BJ (cell line): ENCODE measurements at regions not wholly inside any gene's neighbourhood (a gene's known extent, or its start where the extent isn't known, plus 50 kb on each side); places are given as distances from the start of the nearest gene placed in this dataset. TPM values are rescaled to one million over a fixed set of nuclear protein-coding genes. Genes with fewer than 3 reads are reported as not detected.

Experiments used
- CTCF ChIA-PET: fragments of 350-600 bp; formaldehyde crosslinking; extraction: SDS; loops from one replicate; lab custom pipeline; 2021; ENCODE audit warnings: antibody characterized with exemption, inconsistent platforms; lab: Yijun Ruan, JAX
- POLR2A ChIA-PET: fragments of 300-600 bp; sonication (Branson Sonifier 250); formaldehyde crosslinking; extraction: SDS; loops from one replicate; lab custom pipeline; 2021; ENCODE audit warnings: antibody characterized with exemption; lab: Charles Lee
- DNase-seq: peaks from one replicate; pipeline ENCODE4 v3.0.0-alpha.2; 2011; ENCODE audit warnings: low read depth
- H3K27me3 ChIP-seq: 2 replicates; pipeline ENCODE4 v1.6.0; 2011; ENCODE audit warnings: low read length; ENCODE audit not compliant: control insufficient read depth, insufficient read depth
- H3K36me3 ChIP-seq: 2 replicates; pipeline ENCODE4 v1.5.1; 2011; ENCODE audit warnings: low read length; ENCODE audit not compliant: control insufficient read depth, insufficient read depth
- H3K4me3 ChIP-seq: 2 replicates; pipeline ENCODE4 v1.5.1; 2011; ENCODE audit warnings: low read depth, mild to moderate bottlenecking, control low read depth, low read length
- small RNA-seq: library from RNA; depleted of rRNA; stranded (forward); fragments of <200 nt; gene quantifications from one replicate; pipeline ENCODE3, GENCODE V24; 2012; ENCODE audit warnings: low replicate concordance, low read depth; ENCODE audit not compliant: insufficient read length
- TF ChIP-seq, protein P1 (sequence below): IDR thresholded peaks from 2 replicates; pipeline ENCODE4 v1.5.1; 2011; ENCODE audit warnings: low read depth, mild to moderate bottlenecking, control low read depth, inconsistent platforms, low read length, moderate library complexity; ENCODE audit not compliant: insufficient read depth

- Histone ChIP-seq H3K4me3 (no peak overlapping the region), H3K27me3 (no peaks in the 10 kb centered on the region), H3K36me3 (no peaks in the 10 kb centered on the region)
- DNase-seq: no peak
- ChIA-PET POLR2A (no interaction called here), CTCF (no interaction called here)
- TF ChIP-seq, protein P1, sequence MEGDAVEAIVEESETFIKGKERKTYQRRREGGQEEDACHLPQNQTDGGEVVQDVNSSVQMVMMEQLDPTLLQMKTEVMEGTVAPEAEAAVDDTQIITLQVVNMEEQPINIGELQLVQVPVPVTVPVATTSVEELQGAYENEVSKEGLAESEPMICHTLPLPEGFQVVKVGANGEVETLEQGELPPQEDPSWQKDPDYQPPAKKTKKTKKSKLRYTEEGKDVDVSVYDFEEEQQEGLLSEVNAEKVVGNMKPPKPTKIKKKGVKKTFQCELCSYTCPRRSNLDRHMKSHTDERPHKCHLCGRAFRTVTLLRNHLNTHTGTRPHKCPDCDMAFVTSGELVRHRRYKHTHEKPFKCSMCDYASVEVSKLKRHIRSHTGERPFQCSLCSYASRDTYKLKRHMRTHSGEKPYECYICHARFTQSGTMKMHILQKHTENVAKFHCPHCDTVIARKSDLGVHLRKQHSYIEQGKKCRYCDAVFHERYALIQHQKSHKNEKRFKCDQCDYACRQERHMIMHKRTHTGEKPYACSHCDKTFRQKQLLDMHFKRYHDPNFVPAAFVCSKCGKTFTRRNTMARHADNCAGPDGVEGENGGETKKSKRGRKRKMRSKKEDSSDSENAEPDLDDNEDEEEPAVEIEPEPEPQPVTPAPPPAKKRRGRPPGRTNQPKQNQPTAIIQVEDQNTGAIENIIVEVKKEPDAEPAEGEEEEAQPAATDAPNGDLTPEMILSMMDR: no peak
These were observed 52.5 kb upstream of the KHDRBS2 start for GRCh38 chr6:62338477-62338876.

Small RNAs in the stretch of these regions (small RNA-seq; reads per million reads assigned to genes)
- gene AL355375.2: not detected
